Dendritic cell treated with granulocyte-macrophage colony-stimulating factor and Interleukin-4, amounts not matched to agents 40 ng/mL and 50 ng/mL, for 4 days (primary cell): ENCODE measurements at regions not wholly inside any gene's neighbourhood (a gene's known extent, or its start where the extent isn't known, plus 50 kb on each side); places are given as distances from the start of the nearest gene placed in this dataset.

Experiments used
- H3K27ac Mint-ChIP-seq: one replicate; pipeline ENCODE4 v1.8.0; 2022; ENCODE audit warnings: mild to moderate bottlenecking, mixed read lengths
- H3K27me3 Mint-ChIP-seq: one replicate; pipeline ENCODE4 v1.8.0; 2022; ENCODE audit warnings: mild to moderate bottlenecking, mixed read lengths
- H3K36me3 Mint-ChIP-seq: one replicate; pipeline ENCODE4 v1.8.0; 2022; ENCODE audit warnings: low read depth, mixed read lengths
- H3K4me1 Mint-ChIP-seq: one replicate; pipeline ENCODE4 v1.8.0; 2022; ENCODE audit warnings: low read depth, mixed read lengths
- H3K4me3 Mint-ChIP-seq: one replicate; pipeline ENCODE4 v1.8.0; 2022; ENCODE audit warnings: mild to moderate bottlenecking, moderate library complexity, mixed read lengths
- H3K9me3 Mint-ChIP-seq: one replicate; pipeline ENCODE4 v1.8.0; 2022; ENCODE audit warnings: mixed read lengths
- intact Hi-C: fragments of 100-400 bp; cut with micrococcal nuclease; formaldehyde crosslinking; loops from one replicate; pipeline ENCODE4 v1.15.0; 2022

GRCh38 chr5:17163221-17163620, 54.2 kb upstream of the BASP1 start:
- intact Hi-C loops = no loop called here
- Mint-ChIP-seq H3K4me3 (no peak overlapping the region), H3K36me3 (no peaks in the 10 kb centered on the region), H3K4me1 (no peaks in the 10 kb centered on the region), H3K27me3 (peaks cover 3% of the 10 kb centered on the region), H3K9me3 (no peaks in the 10 kb centered on the region), H3K27ac (no peak overlapping the region)

GRCh38 chr5:17167171-17167891, 50.1 kb upstream of the BASP1 start:
- H3K36me3 Mint-ChIP-seq = no peaks in the 10 kb centered on the region
- intact Hi-C loops = no loop called here
- peaks cover 3% of the 10 kb centered on the region for H3K27me3 Mint-ChIP-seq
- no peak overlapping the region for H3K4me3 Mint-ChIP-seq
- no peak overlapping the region for H3K27ac Mint-ChIP-seq
- H3K4me1 Mint-ChIP-seq = no peaks in the 10 kb centered on the region
- H3K9me3 Mint-ChIP-seq = no peaks in the 10 kb centered on the region
